PC-3 (cell line): ENCODE measurements at regions not wholly inside any gene's neighbourhood (a gene's known extent, or its start where the extent isn't known, plus 50 kb on each side); places are given as distances from the start of the nearest gene placed in this dataset.

ENCODE experiments used
- ATAC-seq: fragments of 200-7000 bp; cut with Tn5 transposase; 2 replicates; pipeline ENCODE4 v1.9.1; 2020; ENCODE audit warnings: mild to moderate bottlenecking, moderate library complexity
- BruUV-seq: library from RNA; stranded (reverse); fragments of 400-500 nt; replicated peaks from 2 replicates; lab custom pipeline; 2021; lab: Mats Ljungman, UMichigan
- CTCF ChIA-PET: fragments of 300-600 bp; sonication (Branson Sonifier 250); formaldehyde crosslinking; loops from one replicate; lab custom pipeline; 2022; ENCODE audit warnings: antibody characterized with exemption; lab: Charles Lee
- POLR2A ChIA-PET: fragments of 300-600 bp; sonication (Branson Sonifier 250); formaldehyde crosslinking; loops from one replicate; lab custom pipeline; 2022; ENCODE audit warnings: antibody characterized with exemption; ENCODE audit not compliant: unreplicated experiment; lab: Charles Lee
- DNase-seq: peaks from one replicate; pipeline ENCODE4 v3.0.0-alpha.2; 2015
- H2AFZ ChIP-seq: fragments of 300-600 bp; sonication (generic); 2 replicates; pipeline ENCODE4 v1.6.0; 2016; ENCODE audit warnings: antibody characterized with exemption, low read length
- H3F3A ChIP-seq: fragments of 300-600 bp; sonication (generic); one replicate; pipeline ENCODE4 v1.6.0; 2017; ENCODE audit warnings: antibody characterized with exemption, low read length, control low read depth, mild to moderate bottlenecking; ENCODE audit not compliant: unreplicated experiment
- H3K27ac ChIP-seq: fragments of 300-600 bp; sonication (generic); 2 replicates; pipeline ENCODE4 v1.5.1; 2016; ENCODE audit warnings: mild to moderate bottlenecking, low read length
- H3K27me3 ChIP-seq: fragments of 300-600 bp; sonication (generic); 2 replicates; pipeline ENCODE4 v1.6.1; 2016; ENCODE audit warnings: low read length, mixed read lengths
- H3K36me3 ChIP-seq: fragments of 300-600 bp; sonication (generic); 2 replicates; pipeline ENCODE4 v1.6.1; 2016; ENCODE audit warnings: low read depth, mixed run types, low read length, mixed read lengths
- H3K4me1 ChIP-seq: fragments of 300-600 bp; sonication (generic); 2 replicates; pipeline ENCODE4 v1.5.1; 2016; ENCODE audit warnings: low read length; ENCODE audit not compliant: insufficient read depth
- H3K4me2 ChIP-seq: fragments of 300-600 bp; sonication (generic); 2 replicates; pipeline ENCODE4 v1.6.0; 2016; ENCODE audit warnings: low read length
- H3K4me3 ChIP-seq: fragments of 300-600 bp; sonication (generic); 2 replicates; pipeline ENCODE4 v1.5.1; 2016; ENCODE audit warnings: mild to moderate bottlenecking, low read length, mixed read lengths
- H3K79me2 ChIP-seq: fragments of 300-600 bp; sonication (generic); 2 replicates; pipeline ENCODE4 v1.6.1; 2017; ENCODE audit warnings: low read length, mixed read lengths
- H3K9ac ChIP-seq: fragments of 300-600 bp; sonication (generic); 2 replicates; pipeline ENCODE4 v1.6.0; 2016; ENCODE audit warnings: mild to moderate bottlenecking, low read length
- H3K9me2 ChIP-seq: fragments of 300-600 bp; sonication (generic); replicated peaks from 2 replicates; pipeline ENCODE4 v1.6.1; 2016; ENCODE audit warnings: mixed run types, low read length, mixed read lengths
- H3K9me3 ChIP-seq: fragments of 300-600 bp; sonication (generic); 2 replicates; pipeline ENCODE4 v1.6.1; 2016; ENCODE audit warnings: low read length, mixed read lengths
- H4K20me1 ChIP-seq: fragments of 300-600 bp; sonication (generic); 2 replicates; pipeline ENCODE4 v1.6.1; 2016; ENCODE audit warnings: low read length, mixed read lengths
- CTCF ChIP-seq: fragments of 300-600 bp; sonication (generic); conservative IDR thresholded peaks from 2 replicates; pipeline ENCODE4 v1.5.1; 2017; ENCODE audit warnings: antibody characterized with exemption, low read depth, mild to moderate bottlenecking, low read length
- EZH2 ChIP-seq: fragments of 300-600 bp; sonication (generic); IDR thresholded peaks from one replicate; pipeline ENCODE4 v1.6.1; 2017; ENCODE audit warnings: antibody characterized with exemption, mild to moderate bottlenecking, low read length; ENCODE audit not compliant: unreplicated experiment
- EZH2phosphoT487 ChIP-seq: fragments of 300-600 bp; sonication (generic); IDR thresholded peaks from 2 replicates; pipeline ENCODE4 v1.6.1; 2018; ENCODE audit warnings: mild to moderate bottlenecking, antibody characterized with exemption, low read length, borderline replicate concordance
- intact Hi-C: fragments of 100-400 bp; cut with micrococcal nuclease; formaldehyde crosslinking; loops from 2 replicates; pipeline ENCODE4 v1.9.0; 2023

GRCh38 chr19:30316000-30316491, 56.1 kb upstream of the ZNF536 start:
- no peak for DNase-seq
- no peak overlapping the region for H3K27ac ChIP-seq
- no peak overlapping the region for H3K4me2 ChIP-seq
- no peaks in the 10 kb centered on the region for H3K9me2 ChIP-seq
- no peaks in the 10 kb centered on the region for H4K20me1 ChIP-seq
- H3K9ac ChIP-seq, result no peak overlapping the region
- TF ChIP-seq EZH2phosphoT487 (no peak), EZH2 (no peak), CTCF (no peak)
- POLR2A ChIA-PET, result no interaction called here
- intact Hi-C loops, result no loop called here
- H3K4me3 ChIP-seq, result no peak overlapping the region
- no peaks in the 10 kb centered on the region for H3F3A ChIP-seq
- no peaks in the 10 kb centered on the region for H3K27me3 ChIP-seq
- no peaks in the 10 kb centered on the region for H3K79me2 ChIP-seq
- H3K9me3 ChIP-seq, result no peaks in the 10 kb centered on the region
- no peaks in the 10 kb centered on the region for H3K36me3 ChIP-seq
- H3K4me1 ChIP-seq, result no peaks in the 10 kb centered on the region
- no TSS peak for BruUV-seq
- CTCF ChIA-PET, result no interaction called here
- H2AFZ ChIP-seq, result no peak overlapping the region
- ATAC-seq, result no peak

GRCh38 chr19:30316560-30317106, 55.6 kb upstream of the ZNF536 start:
- Histone ChIP-seq H3K4me2 (no peak overlapping the region), H3K9me3 (no peaks in the 10 kb centered on the region), H3K9ac (no peak overlapping the region), H3F3A (no peaks in the 10 kb centered on the region), H4K20me1 (no peaks in the 10 kb centered on the region), H2AFZ (no peak overlapping the region), H3K4me1 (no peaks in the 10 kb centered on the region), H3K79me2 (no peaks in the 10 kb centered on the region), H3K9me2 (no peaks in the 10 kb centered on the region), H3K4me3 (no peak overlapping the region), H3K27me3 (no peaks in the 10 kb centered on the region), H3K27ac (no peak overlapping the region), H3K36me3 (no peaks in the 10 kb centered on the region)
- no peak for TF ChIP-seq EZH2
- TF ChIP-seq CTCF, result no peak
- no peak for TF ChIP-seq EZH2phosphoT487
- intact Hi-C loops, result no loop called here
- no peak for ATAC-seq
- no TSS peak for BruUV-seq
- no peak for DNase-seq
- CTCF ChIA-PET, result no interaction called here
- POLR2A ChIA-PET, result no interaction called here

- no peaks in the 10 kb centered on the region for H3K36me3 ChIP-seq
- no peak overlapping the region for H3K9ac ChIP-seq
- ATAC-seq (no peak), DNase-seq (no peak)
- H3F3A ChIP-seq, result no peaks in the 10 kb centered on the region
- H3K4me3 ChIP-seq, result no peak overlapping the region
- no TSS peak for BruUV-seq
- no peaks in the 10 kb centered on the region for H3K79me2 ChIP-seq
- TF ChIP-seq EZH2 (no peak), EZH2phosphoT487 (no peak), CTCF (no peak)
- intact Hi-C loops, result no loop called here
- H3K4me1 ChIP-seq, result no peaks in the 10 kb centered on the region
- H3K27ac ChIP-seq, result no peak overlapping the region
- ChIA-PET POLR2A (no interaction called here), CTCF (no interaction called here)
- H3K4me2 ChIP-seq, result no peak overlapping the region
- no peaks in the 10 kb centered on the region for H4K20me1 ChIP-seq
- no peak overlapping the region for H2AFZ ChIP-seq
- H3K27me3 ChIP-seq, result no peaks in the 10 kb centered on the region
- H3K9me3 ChIP-seq, result no peaks in the 10 kb centered on the region
- no peaks in the 10 kb centered on the region for H3K9me2 ChIP-seq
These were observed 54.8 kb upstream of the ZNF536 start for GRCh38 chr19:30317403-30317802.
